ACC112 (cell line): ENCODE measurements at regions not wholly inside any gene's neighbourhood (a gene's known extent, or its start where the extent isn't known, plus 50 kb on each side); places are given as distances from the start of the nearest gene placed in this dataset.

ENCODE experiments used
- H2AFZ ChIP-seq: fragments of 200-600 bp; sonication (generic); one replicate; pipeline ENCODE4 v1.6.0; 2017; ENCODE audit warnings: antibody characterized with exemption, low read length; ENCODE audit not compliant: unreplicated experiment
- H3K27ac ChIP-seq: fragments of 200-600 bp; sonication (generic); 2 replicates; pipeline ENCODE4 v1.5.1; 2014; ENCODE audit warnings: low read depth, mild to moderate bottlenecking, antibody characterized with exemption, low read length, moderate library complexity
- H3K27me3 ChIP-seq: fragments of 200-600 bp; sonication (generic); 2 replicates; pipeline ENCODE4 v1.6.1; 2014; ENCODE audit warnings: mild to moderate bottlenecking, antibody characterized with exemption, low read length, moderate library complexity, mixed read lengths; ENCODE audit not compliant: insufficient read depth
- H3K36me3 ChIP-seq: fragments of 200-600 bp; sonication (generic); 2 replicates; pipeline ENCODE4 v1.6.1; 2016; ENCODE audit warnings: mild to moderate bottlenecking, antibody characterized with exemption, low read length, moderate library complexity, mixed read lengths; ENCODE audit not compliant: insufficient read depth
- H3K4me1 ChIP-seq: fragments of 200-600 bp; sonication (generic); one replicate; pipeline ENCODE4 v1.6.1; 2016; ENCODE audit warnings: low read length, mixed read lengths; ENCODE audit not compliant: insufficient read depth, unreplicated experiment, control insufficient read depth
- H3K4me3 ChIP-seq: fragments of 200-600 bp; sonication (generic); 2 replicates; pipeline ENCODE4 v1.5.1; 2014; ENCODE audit warnings: mild to moderate bottlenecking, low read depth, low read length
- H3K79me2 ChIP-seq: fragments of 200-600 bp; sonication (generic); one replicate; pipeline ENCODE4 v1.6.0; 2016; ENCODE audit warnings: low read length; ENCODE audit not compliant: control insufficient read depth, unreplicated experiment, insufficient read depth

- H3K4me3 ChIP-seq: no peak overlapping the region
- no peak overlapping the region for H3K27ac ChIP-seq
- H3K79me2 ChIP-seq: no peaks in the 10 kb centered on the region
- no peaks in the 10 kb centered on the region for H3K4me1 ChIP-seq
- no peaks in the 10 kb centered on the region for H3K27me3 ChIP-seq
- no peaks in the 10 kb centered on the region for H3K36me3 ChIP-seq
- no peak overlapping the region for H2AFZ ChIP-seq
These were observed 416.9 kb upstream of the SMARCA2 start for GRCh38 chr9:1598270-1598669.

- H3K36me3 ChIP-seq: no peaks in the 10 kb centered on the region
- H3K4me3 ChIP-seq: no peak overlapping the region
- no peaks in the 10 kb centered on the region for H3K27me3 ChIP-seq
- no peak overlapping the region for H3K27ac ChIP-seq
- H3K4me1 ChIP-seq: no peaks in the 10 kb centered on the region
- H3K79me2 ChIP-seq: no peaks in the 10 kb centered on the region
- no peak overlapping the region for H2AFZ ChIP-seq
These were observed 415.2 kb upstream of the SMARCA2 start for GRCh38 chr9:1599961-1600360.

- no peak overlapping the region for H2AFZ ChIP-seq
- no peaks in the 10 kb centered on the region for H3K27me3 ChIP-seq
- no peaks in the 10 kb centered on the region for H3K79me2 ChIP-seq
- H3K4me3 ChIP-seq: no peak overlapping the region
- no peak overlapping the region for H3K27ac ChIP-seq
- no peaks in the 10 kb centered on the region for H3K4me1 ChIP-seq
- H3K36me3 ChIP-seq: no peaks in the 10 kb centered on the region
These were observed 410.1 kb upstream of the SMARCA2 start for GRCh38 chr9:1604942-1605560.

- H3K27me3 ChIP-seq: no peaks in the 10 kb centered on the region
- H3K36me3 ChIP-seq: no peaks in the 10 kb centered on the region
- no peaks in the 10 kb centered on the region for H3K4me1 ChIP-seq
- H3K27ac ChIP-seq: no peak overlapping the region
- H3K79me2 ChIP-seq: no peaks in the 10 kb centered on the region
- H3K4me3 ChIP-seq: no peak overlapping the region
- no peak overlapping the region for H2AFZ ChIP-seq
These were observed 408.9 kb upstream of the SMARCA2 start for GRCh38 chr9:1606253-1606652.

- H3K4me1 ChIP-seq: no peaks in the 10 kb centered on the region
- no peaks in the 10 kb centered on the region for H3K36me3 ChIP-seq
- no peaks in the 10 kb centered on the region for H3K79me2 ChIP-seq
- no peak overlapping the region for H2AFZ ChIP-seq
- H3K4me3 ChIP-seq: no peak overlapping the region
- H3K27ac ChIP-seq: no peak overlapping the region
- H3K27me3 ChIP-seq: no peaks in the 10 kb centered on the region
These were observed 402.3 kb upstream of the SMARCA2 start for GRCh38 chr9:1612886-1613285.

- no peaks in the 10 kb centered on the region for H3K4me1 ChIP-seq
- no peak overlapping the region for H2AFZ ChIP-seq
- H3K27me3 ChIP-seq: no peaks in the 10 kb centered on the region
- H3K36me3 ChIP-seq: no peaks in the 10 kb centered on the region
- H3K4me3 ChIP-seq: no peak overlapping the region
- no peaks in the 10 kb centered on the region for H3K79me2 ChIP-seq
- no peak overlapping the region for H3K27ac ChIP-seq
These were observed 397.7 kb upstream of the SMARCA2 start for GRCh38 chr9:1617419-1617818.

GRCh38 chr9:1619915-1620710 is 395.0 kb upstream of the SMARCA2 start:
- Histone ChIP-seq H3K27ac (no peak overlapping the region), H3K27me3 (no peaks in the 10 kb centered on the region), H2AFZ (no peak overlapping the region), H3K36me3 (no peaks in the 10 kb centered on the region), H3K4me3 (no peak overlapping the region), H3K79me2 (no peaks in the 10 kb centered on the region), H3K4me1 (no peaks in the 10 kb centered on the region)

- H3K36me3 ChIP-seq: no peaks in the 10 kb centered on the region
- H3K27ac ChIP-seq: no peak overlapping the region
- H3K27me3 ChIP-seq: no peaks in the 10 kb centered on the region
- no peaks in the 10 kb centered on the region for H3K4me1 ChIP-seq
- H3K4me3 ChIP-seq: no peak overlapping the region
- no peaks in the 10 kb centered on the region for H3K79me2 ChIP-seq
- no peak overlapping the region for H2AFZ ChIP-seq
These were observed 377.7 kb upstream of the SMARCA2 start for GRCh38 chr9:1637401-1637800.

GRCh38 chr9:1639166-1639565 is 376.0 kb upstream of the SMARCA2 start:
- Histone ChIP-seq H2AFZ (no peak overlapping the region), H3K79me2 (no peaks in the 10 kb centered on the region), H3K27me3 (no peaks in the 10 kb centered on the region), H3K4me3 (no peak overlapping the region), H3K4me1 (no peaks in the 10 kb centered on the region), H3K27ac (no peak overlapping the region), H3K36me3 (no peaks in the 10 kb centered on the region)

- H3K27me3 ChIP-seq: no peaks in the 10 kb centered on the region
- no peak overlapping the region for H3K27ac ChIP-seq
- H2AFZ ChIP-seq: no peak overlapping the region
- H3K36me3 ChIP-seq: no peaks in the 10 kb centered on the region
- no peaks in the 10 kb centered on the region for H3K4me1 ChIP-seq
- no peaks in the 10 kb centered on the region for H3K79me2 ChIP-seq
- no peak overlapping the region for H3K4me3 ChIP-seq
These were observed 367.4 kb upstream of the SMARCA2 start for GRCh38 chr9:1647776-1648175.

GRCh38 chr9:1653282-1653681 is 361.9 kb upstream of the SMARCA2 start:
- H3K36me3 ChIP-seq: no peaks in the 10 kb centered on the region
- H3K79me2 ChIP-seq: no peaks in the 10 kb centered on the region
- no peak overlapping the region for H3K4me3 ChIP-seq

More at GRCh38 chr9:1653282-1653681, 361.9 kb upstream of the SMARCA2 start:
- Histone ChIP-seq H2AFZ (no peak overlapping the region), H3K27ac (no peak overlapping the region), H3K4me1 (no peaks in the 10 kb centered on the region), H3K27me3 (no peaks in the 10 kb centered on the region)
